IMR-90 (cell line): ENCODE measurements at regions not wholly inside any gene's neighbourhood (a gene's known extent, or its start where the extent isn't known, plus 50 kb on each side); places are given as distances from the start of the nearest gene placed in this dataset.

Experiments used
- ATAC-seq: fragments of 200-7000 bp; cut with Tn5 transposase; 2 replicates; pipeline ENCODE4 v1.9.1; 2020; ENCODE audit warnings: low read depth, mild to moderate bottlenecking, moderate library complexity
- BruUV-seq: library from RNA; stranded (reverse); fragments of 400-500 nt; replicated peaks from 2 replicates; lab custom pipeline; 2021; lab: Mats Ljungman, UMichigan
- CTCF ChIA-PET: fragments of 300-600 bp; formaldehyde crosslinking; extraction: SDS; loops from one replicate; lab custom pipeline; 2021; ENCODE audit warnings: antibody characterized with exemption; lab: Yijun Ruan, JAX
- POLR2A ChIA-PET: fragments of 300-600 bp; sonication (Branson Sonifier 250); formaldehyde crosslinking; loops from one replicate; lab custom pipeline; 2022; ENCODE audit warnings: antibody characterized with exemption; ENCODE audit not compliant: unreplicated experiment; lab: Charles Lee
- DNase-seq: peaks from one replicate; pipeline ENCODE4 v3.0.0; 2013
- H2AFZ ChIP-seq: replicated peaks from 2 replicates; pipeline ENCODE3; 2013; ENCODE audit warnings: low read length, mild to moderate bottlenecking; ENCODE audit not compliant: poor library complexity
- H2AK5ac ChIP-seq: 2 replicates; pipeline ENCODE4 v1.6.1; 2013; ENCODE audit warnings: low read depth, low read length, inconsistent platforms
- H2AK9ac ChIP-seq: replicated peaks from 2 replicates; pipeline ENCODE3; 2013; ENCODE audit warnings: mild to moderate bottlenecking, low read depth, low read length, moderate library complexity; ENCODE audit not compliant: poor library complexity
- H2BK120ac ChIP-seq: 2 replicates; pipeline ENCODE4 v1.6.1; 2013; ENCODE audit warnings: low read depth, low read length, inconsistent platforms
- H2BK15ac ChIP-seq: 3 replicates; pipeline ENCODE4 v1.6.1; 2013; ENCODE audit warnings: low read depth, low read length, inconsistent platforms
- H2BK20ac ChIP-seq: 2 replicates; pipeline ENCODE4 v1.6.1; 2013; ENCODE audit warnings: low read depth, mild to moderate bottlenecking, inconsistent platforms, low read length, moderate library complexity
- H2BK5ac ChIP-seq: 2 replicates; pipeline ENCODE4 v1.6.1; 2013; ENCODE audit warnings: mild to moderate bottlenecking, low read depth, low read length, inconsistent platforms; ENCODE audit not compliant: poor library complexity, severe bottlenecking
- H3K14ac ChIP-seq: replicated peaks from 2 replicates; pipeline ENCODE4 v1.6.1; 2013; ENCODE audit warnings: low read depth, low read length, inconsistent platforms
- H3K18ac ChIP-seq: 2 replicates; pipeline ENCODE4 v1.6.1; 2013; ENCODE audit warnings: low read depth, low read length, control low read depth
- H3K23ac ChIP-seq: 2 replicates; pipeline ENCODE4 v1.6.1; 2013; ENCODE audit warnings: low read depth, low read length, inconsistent platforms
- H3K27ac ChIP-seq: 2 replicates; pipeline ENCODE4 v1.5.1; 2013; ENCODE audit warnings: mild to moderate bottlenecking, control low read depth, low read length; ENCODE audit not compliant: insufficient read depth
- H3K27me3 ChIP-seq: 2 replicates; pipeline ENCODE4 v1.6.1; 2013; ENCODE audit warnings: low read length; ENCODE audit not compliant: control insufficient read depth, insufficient read depth
- H3K36me3 ChIP-seq: 2 replicates; pipeline ENCODE4 v1.6.1; 2013; ENCODE audit warnings: low read length, mixed read lengths; ENCODE audit not compliant: control insufficient read depth, insufficient read depth
- H3K4ac ChIP-seq: 2 replicates; pipeline ENCODE4 v1.6.1; 2013; ENCODE audit warnings: low read depth, low read length, inconsistent platforms
- H3K4me1 ChIP-seq: 2 replicates; pipeline ENCODE4 v1.6.1; 2013; ENCODE audit warnings: low read length, mixed read lengths; ENCODE audit not compliant: control insufficient read depth, insufficient read depth
- H3K4me2 ChIP-seq: 2 replicates; pipeline ENCODE4 v1.6.1; 2013; ENCODE audit warnings: low read depth, mild to moderate bottlenecking, control low read depth, low read length, moderate library complexity
- H3K4me3 ChIP-seq: 2 replicates; pipeline ENCODE4 v1.5.1; 2013; ENCODE audit warnings: low read depth, mild to moderate bottlenecking, control low read depth, low read length, moderate library complexity; ENCODE audit not compliant: insufficient read depth
- H3K56ac ChIP-seq: 2 replicates; pipeline ENCODE4 v1.6.1; 2013; ENCODE audit warnings: low read length, inconsistent platforms; ENCODE audit not compliant: insufficient read depth; ENCODE audit errors: extremely low read depth
- H3K79me1 ChIP-seq, 2 experiments: 2 replicates each; pipeline ENCODE4 v1.6.1; 2013; ENCODE audit warnings: low read length in 2 of 2, inconsistent platforms in 1 of 2, low read depth in 1 of 2
- H3K9ac ChIP-seq: 2 replicates; pipeline ENCODE4 v1.6.1; 2013; ENCODE audit warnings: low read depth, low read length, control low read depth
- H3K9me1 ChIP-seq: 2 replicates; pipeline ENCODE4 v1.6.1; 2013; ENCODE audit warnings: low read length, inconsistent platforms; ENCODE audit not compliant: insufficient read depth
- H3K9me3 ChIP-seq: 2 replicates; pipeline ENCODE4 v1.6.1; 2013; ENCODE audit warnings: low read length; ENCODE audit not compliant: control insufficient read depth, insufficient read depth
- H4K20me1 ChIP-seq: 2 replicates; pipeline ENCODE4 v1.6.1; 2013; ENCODE audit warnings: low read length, inconsistent platforms; ENCODE audit not compliant: insufficient read depth
- H4K5ac ChIP-seq: 2 replicates; pipeline ENCODE4 v1.6.1; 2013; ENCODE audit warnings: mild to moderate bottlenecking, low read depth, low read length, control low read depth
- H4K8ac ChIP-seq, 2 experiments: 2 replicates each; pipeline ENCODE4 v1.6.1; 2013; ENCODE audit warnings: low read depth in 2 of 2, low read length in 2 of 2, control low read depth in 1 of 2, inconsistent platforms in 1 of 2
- H4K91ac ChIP-seq: 2 replicates; pipeline ENCODE4 v1.6.1; 2013; ENCODE audit warnings: low read depth, low read length, inconsistent platforms; ENCODE audit not compliant: insufficient read depth
- BHLHE40 ChIP-seq: fragments of 150-350 bp; IDR thresholded peaks from 2 replicates; pipeline ENCODE4 v1.6.1; 2016; ENCODE audit warnings: mild to moderate bottlenecking, low read depth, low read length
- CEBPB ChIP-seq: IDR thresholded peaks from 2 replicates; pipeline ENCODE4 v1.6.1; 2012; ENCODE audit warnings: low read depth, low read length, improper control_type of control experiment
- CHD1 ChIP-seq: IDR thresholded peaks from 2 replicates; pipeline ENCODE4 v1.6.1; 2012; ENCODE audit warnings: low read depth, low read length, improper control_type of control experiment
- FOS ChIP-seq: fragments of 150-350 bp; IDR thresholded peaks from 2 replicates; pipeline ENCODE4 v1.6.1; 2016; ENCODE audit warnings: low read depth, low read length
- MAFK ChIP-seq: IDR thresholded peaks from 2 replicates; pipeline ENCODE4 v1.6.1; 2012; ENCODE audit warnings: low read depth, low read length, improper control_type of control experiment
- MAZ ChIP-seq: IDR thresholded peaks from 2 replicates; pipeline ENCODE4 v1.6.1; 2012; ENCODE audit warnings: low read depth, mild to moderate bottlenecking, low read length, improper control_type of control experiment, moderate library complexity, borderline replicate concordance
- MXI1 ChIP-seq: IDR thresholded peaks from 2 replicates; pipeline ENCODE4 v1.6.1; 2012; ENCODE audit warnings: low read depth, mild to moderate bottlenecking, low read length, moderate library complexity, borderline replicate concordance
- NFE2L2 ChIP-seq: fragments of 150-350 bp; IDR thresholded peaks from 2 replicates; pipeline ENCODE4 v1.6.1; 2016; ENCODE audit warnings: low read depth, mild to moderate bottlenecking, low read length
- POLR2A ChIP-seq: IDR thresholded peaks from 2 replicates; pipeline ENCODE4 v1.6.1; 2012; ENCODE audit warnings: mild to moderate bottlenecking, low read depth, low read length
- RAD21 ChIP-seq: IDR thresholded peaks from 2 replicates; pipeline ENCODE4 v1.6.1; 2012; ENCODE audit warnings: low read length, improper control_type of control experiment
- RCOR1 ChIP-seq: IDR thresholded peaks from 2 replicates; pipeline ENCODE4 v1.6.1; 2012; ENCODE audit warnings: mild to moderate bottlenecking, low read length, improper control_type of control experiment; ENCODE audit not compliant: insufficient replicate concordance
- RFX5 ChIP-seq: IDR thresholded peaks from 2 replicates; pipeline ENCODE4 v1.8.0; 2012; ENCODE audit warnings: low read depth, mild to moderate bottlenecking, low read length, moderate library complexity
- SMC3 ChIP-seq: fragments of 150-350 bp; IDR thresholded peaks from 2 replicates; pipeline ENCODE4 v1.6.1; 2016; ENCODE audit warnings: low read depth, mild to moderate bottlenecking, antibody characterized with exemption, low read length, moderate library complexity
- WGBS, 2 experiments: methylation state at CpG; one replicate each; pipeline versions ENCODE4 v1.1.5 to v1.1.7; 2013; ENCODE audit warnings: missing lambda C conversion rate in 2 of 2; ENCODE audit not compliant: insufficient read length in 1 of 2; ENCODE audit errors: extremely low coverage in 2 of 2; 5-methylcytosine and 5-hydroxymethylcytosine counted together
- dilution Hi-C: fragments of 300-500 bp; cut with HindIII; formaldehyde crosslinking; loops from one replicate; pipeline ENCODE4 v1.14.3; 2018; ENCODE audit warnings: low sequenced_read_pairs; ENCODE audit not compliant: unreplicated experiment
- in situ Hi-C: fragments of 300-500 bp; cut with MboI; formaldehyde crosslinking; loops from 3 replicates; pipeline ENCODE4 v1.14.3; 2019; ENCODE audit warnings: low sequenced_read_pairs, inconsistent platforms, mixed read lengths
- intact Hi-C: fragments of 100-400 bp; cut with micrococcal nuclease; formaldehyde crosslinking; loops from 2 replicates; pipeline ENCODE4 v1.10.0; 2022
- TF ChIP-seq, protein P1 (sequence below): conservative IDR thresholded peaks from 2 replicates; pipeline ENCODE4 v1.5.1; 2012; ENCODE audit warnings: mild to moderate bottlenecking, low read depth, low read length, improper control_type of control experiment
- TF ChIP-seq, protein P2 (sequence below): fragments of 150-350 bp; IDR thresholded peaks from 2 replicates; pipeline ENCODE4 v1.6.1; 2017; ENCODE audit warnings: mild to moderate bottlenecking, antibody characterized with exemption, low read length, low read depth
- TF ChIP-seq, protein P3 (sequence below): fragments of 150-350 bp; IDR thresholded peaks from 2 replicates; pipeline ENCODE4 v1.6.1; 2016; ENCODE audit warnings: low read depth, mild to moderate bottlenecking, low read length, moderate library complexity, borderline replicate concordance

DNA sequence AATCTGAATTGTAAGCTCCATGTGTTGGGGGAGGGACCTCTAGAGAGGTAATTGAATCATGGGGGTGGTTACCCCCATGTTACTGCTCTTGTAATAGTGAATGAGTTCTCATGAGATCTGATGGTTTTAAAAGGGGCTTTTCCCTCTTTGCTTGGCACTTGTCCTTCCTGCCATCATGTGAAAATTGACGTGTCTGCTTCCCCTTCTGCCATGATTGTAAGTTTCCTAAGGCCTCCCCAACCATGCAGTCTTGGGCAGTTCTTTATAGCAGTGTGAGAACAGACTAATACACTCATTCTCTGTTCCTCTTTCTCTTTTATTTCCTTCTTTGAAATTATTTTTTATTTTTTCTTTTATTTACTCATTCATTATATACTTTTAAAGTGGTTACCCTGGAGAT is 239.4 kb downstream of the CSNK2A3 start:
- no peak overlapping the region for H2AK5ac ChIP-seq
- H3K9me3 ChIP-seq: no peaks in the 10 kb centered on the region
- no TSS peak for BruUV-seq
- H2BK120ac ChIP-seq: no peak overlapping the region
- no peak overlapping the region for H4K5ac ChIP-seq
- no peak overlapping the region for H3K4me3 ChIP-seq
- intact Hi-C loops: no loop called here
- H3K4me1 ChIP-seq: no peaks in the 10 kb centered on the region
- no peak overlapping the region for H2AK9ac ChIP-seq
- H2BK15ac ChIP-seq: no peak overlapping the region
- no peak overlapping the region for H3K4ac ChIP-seq
- no peak overlapping the region for H4K8ac ChIP-seq
- no peaks in the 10 kb centered on the region for H3K79me1 ChIP-seq
- H2BK20ac ChIP-seq: no peak overlapping the region
- no CpG with 5 or more reads among the region's 1 CpG for WGBS, 2 experiments
- no peaks in the 10 kb centered on the region for H3K36me3 ChIP-seq
- no peak overlapping the region for H2AFZ ChIP-seq
- no peak overlapping the region for H3K27ac ChIP-seq
- H3K14ac ChIP-seq: no peak overlapping the region
- H3K27me3 ChIP-seq: peaks cover 6% of the 10 kb centered on the region
- no peaks in the 10 kb centered on the region for H3K9me1 ChIP-seq
- TF ChIP-seq, protein P1, sequence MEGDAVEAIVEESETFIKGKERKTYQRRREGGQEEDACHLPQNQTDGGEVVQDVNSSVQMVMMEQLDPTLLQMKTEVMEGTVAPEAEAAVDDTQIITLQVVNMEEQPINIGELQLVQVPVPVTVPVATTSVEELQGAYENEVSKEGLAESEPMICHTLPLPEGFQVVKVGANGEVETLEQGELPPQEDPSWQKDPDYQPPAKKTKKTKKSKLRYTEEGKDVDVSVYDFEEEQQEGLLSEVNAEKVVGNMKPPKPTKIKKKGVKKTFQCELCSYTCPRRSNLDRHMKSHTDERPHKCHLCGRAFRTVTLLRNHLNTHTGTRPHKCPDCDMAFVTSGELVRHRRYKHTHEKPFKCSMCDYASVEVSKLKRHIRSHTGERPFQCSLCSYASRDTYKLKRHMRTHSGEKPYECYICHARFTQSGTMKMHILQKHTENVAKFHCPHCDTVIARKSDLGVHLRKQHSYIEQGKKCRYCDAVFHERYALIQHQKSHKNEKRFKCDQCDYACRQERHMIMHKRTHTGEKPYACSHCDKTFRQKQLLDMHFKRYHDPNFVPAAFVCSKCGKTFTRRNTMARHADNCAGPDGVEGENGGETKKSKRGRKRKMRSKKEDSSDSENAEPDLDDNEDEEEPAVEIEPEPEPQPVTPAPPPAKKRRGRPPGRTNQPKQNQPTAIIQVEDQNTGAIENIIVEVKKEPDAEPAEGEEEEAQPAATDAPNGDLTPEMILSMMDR: no peak
- no peak for TF ChIP-seq RCOR1
- TF ChIP-seq MAZ: no peak
- no peak for TF ChIP-seq CEBPB
- TF ChIP-seq FOS: no peak
- TF ChIP-seq, protein P2, sequence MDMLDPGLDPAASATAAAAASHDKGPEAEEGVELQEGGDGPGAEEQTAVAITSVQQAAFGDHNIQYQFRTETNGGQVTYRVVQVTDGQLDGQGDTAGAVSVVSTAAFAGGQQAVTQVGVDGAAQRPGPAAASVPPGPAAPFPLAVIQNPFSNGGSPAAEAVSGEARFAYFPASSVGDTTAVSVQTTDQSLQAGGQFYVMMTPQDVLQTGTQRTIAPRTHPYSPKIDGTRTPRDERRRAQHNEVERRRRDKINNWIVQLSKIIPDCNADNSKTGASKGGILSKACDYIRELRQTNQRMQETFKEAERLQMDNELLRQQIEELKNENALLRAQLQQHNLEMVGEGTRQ: no peak
- TF ChIP-seq RAD21: no peak
- no peak for TF ChIP-seq NFE2L2
- TF ChIP-seq SMC3: no peak
- no peak for TF ChIP-seq CHD1
- no peak for TF ChIP-seq RFX5
- TF ChIP-seq BHLHE40: no peak
- no peak for TF ChIP-seq MAFK
- no peak for TF ChIP-seq POLR2A
- TF ChIP-seq, protein P3, sequence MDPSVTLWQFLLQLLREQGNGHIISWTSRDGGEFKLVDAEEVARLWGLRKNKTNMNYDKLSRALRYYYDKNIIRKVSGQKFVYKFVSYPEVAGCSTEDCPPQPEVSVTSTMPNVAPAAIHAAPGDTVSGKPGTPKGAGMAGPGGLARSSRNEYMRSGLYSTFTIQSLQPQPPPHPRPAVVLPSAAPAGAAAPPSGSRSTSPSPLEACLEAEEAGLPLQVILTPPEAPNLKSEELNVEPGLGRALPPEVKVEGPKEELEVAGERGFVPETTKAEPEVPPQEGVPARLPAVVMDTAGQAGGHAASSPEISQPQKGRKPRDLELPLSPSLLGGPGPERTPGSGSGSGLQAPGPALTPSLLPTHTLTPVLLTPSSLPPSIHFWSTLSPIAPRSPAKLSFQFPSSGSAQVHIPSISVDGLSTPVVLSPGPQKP: no peak
- no peak for TF ChIP-seq MXI1
- H4K20me1 ChIP-seq: no peaks in the 10 kb centered on the region
- H3K4me2 ChIP-seq: no peak overlapping the region
- dilution Hi-C loops: no loop called here
- H3K23ac ChIP-seq: no peak overlapping the region
- DNase-seq (no peak), ATAC-seq (no peak)
- no peak overlapping the region; the same call in 1 of the 2 replicates for H3K56ac ChIP-seq
- ChIA-PET POLR2A (interaction anchor here (0.6 kb wide), 1 partner anchor 10 kb away, joined by 3 read pairs; no protein-coding TSS in a partner anchor), CTCF (no interaction called here)
- H2BK5ac ChIP-seq: no peak overlapping the region
- no peak overlapping the region for H4K91ac ChIP-seq
- H3K9ac ChIP-seq: no peak overlapping the region
- no peak overlapping the region for H3K18ac ChIP-seq
- in situ Hi-C loops: no loop called here
